BJ (cell line): ENCODE measurements at regions not wholly inside any gene's neighbourhood (a gene's known extent, or its start where the extent isn't known, plus 50 kb on each side); places are given as distances from the start of the nearest gene placed in this dataset.

Source experiments
- CTCF ChIA-PET: fragments of 350-600 bp; formaldehyde crosslinking; extraction: SDS; loops from one replicate; lab custom pipeline; 2021; ENCODE audit warnings: antibody characterized with exemption, inconsistent platforms; lab: Yijun Ruan, JAX
- POLR2A ChIA-PET: fragments of 300-600 bp; sonication (Branson Sonifier 250); formaldehyde crosslinking; extraction: SDS; loops from one replicate; lab custom pipeline; 2021; ENCODE audit warnings: antibody characterized with exemption; lab: Charles Lee
- DNase-seq: peaks from one replicate; pipeline ENCODE4 v3.0.0-alpha.2; 2011; ENCODE audit warnings: low read depth
- H3K27me3 ChIP-seq: 2 replicates; pipeline ENCODE4 v1.6.0; 2011; ENCODE audit warnings: low read length; ENCODE audit not compliant: control insufficient read depth, insufficient read depth
- H3K36me3 ChIP-seq: 2 replicates; pipeline ENCODE4 v1.5.1; 2011; ENCODE audit warnings: low read length; ENCODE audit not compliant: control insufficient read depth, insufficient read depth
- H3K4me3 ChIP-seq: 2 replicates; pipeline ENCODE4 v1.5.1; 2011; ENCODE audit warnings: low read depth, mild to moderate bottlenecking, control low read depth, low read length
- CTCF ChIP-seq: IDR thresholded peaks from 2 replicates; pipeline ENCODE4 v1.5.1; 2011; ENCODE audit warnings: low read depth, mild to moderate bottlenecking, control low read depth, inconsistent platforms, low read length, moderate library complexity; ENCODE audit not compliant: insufficient read depth

- CTCF ChIA-PET: interaction anchor here (1.1 kb wide), 1 partner anchor 16 kb away, joined by 3 read pairs; no protein-coding TSS in a partner anchor
- Histone ChIP-seq H3K27me3 (peaks cover 2% of the 10 kb centered on the region; the same call in 1 of the 2 replicates), H3K4me3 (no peak overlapping the region), H3K36me3 (no peaks in the 10 kb centered on the region)
- no peak for TF ChIP-seq CTCF
- POLR2A ChIA-PET: no interaction called here
- no peak for DNase-seq
Observed at GRCh38 chr9:120330031-120330430, 249.9 kb downstream of the CDK5RAP2 start.

GRCh38 chr9:120327322-120327721 lies 252.6 kb downstream of the CDK5RAP2 start:
- POLR2A ChIA-PET: no interaction called here
- no peak for TF ChIP-seq CTCF
- DNase-seq: no peak
- Histone ChIP-seq H3K36me3 (no peaks in the 10 kb centered on the region), H3K4me3 (no peak overlapping the region), H3K27me3 (peaks cover 2% of the 10 kb centered on the region; the same call in 1 of the 2 replicates)
- CTCF ChIA-PET: interaction anchor here (0.6 kb wide), 1 partner anchor 204 kb away, joined by 6 read pairs; no protein-coding TSS in a partner anchor

- CTCF ChIA-PET: no interaction called here
- no peak for TF ChIP-seq CTCF
- DNase-seq: no peak
Observed at GRCh38 chr9:120326049-120326693, 253.8 kb downstream of the CDK5RAP2 start.

GRCh38 chr9:120324996-120325642 lies 254.8 kb downstream of the CDK5RAP2 start:
- Histone ChIP-seq H3K36me3 (no peaks in the 10 kb centered on the region; the same call in 1 of the 2 replicates), H3K27me3 (peaks cover 2% of the 10 kb centered on the region; the same call in 1 of the 2 replicates), H3K4me3 (no peak overlapping the region)
- POLR2A ChIA-PET: no interaction called here
- CTCF ChIA-PET: no interaction called here
- no peak for DNase-seq
- no peak for TF ChIP-seq CTCF

More at GRCh38 chr9:120326049-120326693, 253.8 kb downstream of the CDK5RAP2 start:
- POLR2A ChIA-PET: no interaction called here
- Histone ChIP-seq H3K4me3 (no peak overlapping the region), H3K36me3 (no peaks in the 10 kb centered on the region; the same call in 1 of the 2 replicates), H3K27me3 (peaks cover 2% of the 10 kb centered on the region; the same call in 1 of the 2 replicates)

- Histone ChIP-seq H3K36me3 (no peaks in the 10 kb centered on the region; the same call in 1 of the 2 replicates), H3K4me3 (no peak overlapping the region), H3K27me3 (peaks cover 2% of the 10 kb centered on the region; the same call in 1 of the 2 replicates)
- ChIA-PET CTCF (no interaction called here), POLR2A (no interaction called here)
- TF ChIP-seq CTCF: no peak
- no peak for DNase-seq
Observed at GRCh38 chr9:120324461-120324860, 255.5 kb downstream of the CDK5RAP2 start.
